SKM-1 (cell line): ENCODE measurements at regions not wholly inside any gene's neighbourhood (a gene's known extent, or its start where the extent isn't known, plus 50 kb on each side); places are given as distances from the start of the nearest gene placed in this dataset.

ENCODE experiments used
- DNase-seq: peaks from one replicate; lab custom pipeline; 2025; ENCODE audit not compliant: unreplicated experiment; lab: John Stamatoyannopoulos, UW

DNA sequence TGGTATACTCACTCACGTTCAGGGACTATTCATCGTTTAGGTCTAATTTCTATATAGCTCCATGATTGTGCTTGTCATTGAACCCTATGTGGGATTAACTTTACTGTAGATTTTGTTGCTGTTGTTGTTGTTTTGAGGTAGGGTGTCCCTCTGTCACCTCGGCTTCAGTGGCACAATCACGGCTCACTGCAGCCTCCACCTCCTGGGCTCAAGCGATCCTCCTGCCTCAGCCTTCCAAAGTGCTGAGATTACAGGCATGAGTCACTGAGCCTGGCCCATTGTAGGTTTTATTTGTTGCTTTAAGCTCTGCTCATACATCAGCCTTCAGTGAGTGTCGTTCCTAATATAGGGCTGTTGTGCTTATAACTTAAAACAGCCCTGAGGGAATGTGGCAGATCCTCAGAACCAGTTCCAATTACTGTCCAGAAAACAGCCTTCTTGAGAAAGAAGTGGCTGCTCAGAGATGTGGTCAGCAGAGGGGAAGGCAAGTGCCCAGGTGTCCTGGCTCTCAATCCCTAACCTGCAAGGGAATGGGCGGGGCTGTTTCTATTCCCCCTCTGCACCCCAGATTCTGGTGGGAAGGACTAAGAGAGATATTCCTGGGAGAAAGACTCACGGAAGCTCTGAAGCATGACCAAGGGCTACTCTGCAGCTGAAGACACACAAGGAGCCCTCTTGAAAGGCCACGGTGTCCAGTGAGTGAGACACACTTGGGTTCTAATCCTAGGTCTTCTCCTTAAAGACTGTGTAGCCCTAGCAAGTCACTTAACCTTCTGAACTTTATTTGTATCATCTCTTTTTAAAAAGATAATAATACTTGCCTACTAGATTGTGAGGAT is 79.6 kb upstream of the LCLAT1 start:
- no peak for DNase-seq

DNA sequence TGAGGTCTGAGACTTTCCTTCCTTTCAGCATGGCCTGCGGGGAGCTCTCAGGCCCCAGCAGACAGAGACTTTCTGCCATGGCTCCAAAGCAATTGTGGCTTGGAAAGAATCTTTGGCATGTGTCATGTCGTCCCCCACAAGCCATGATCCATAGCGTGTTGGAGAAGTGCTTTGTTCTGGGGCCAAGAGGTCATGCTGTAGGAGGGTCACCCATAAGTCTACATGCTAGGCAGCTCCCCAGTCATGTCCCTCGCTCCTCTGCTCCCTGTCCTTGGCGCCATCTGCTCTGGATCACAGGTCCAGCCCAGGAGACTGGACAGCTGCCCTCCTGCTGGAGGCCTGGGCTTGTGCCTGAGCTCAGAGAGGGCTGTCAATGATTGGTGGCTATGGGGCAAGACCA is 78.8 kb upstream of the LCLAT1 start:
- DNase-seq = no peak

GRCh38 chr2:30371028-30371689 is 75.9 kb upstream of the LCLAT1 start:
- no peak for DNase-seq

DNA sequence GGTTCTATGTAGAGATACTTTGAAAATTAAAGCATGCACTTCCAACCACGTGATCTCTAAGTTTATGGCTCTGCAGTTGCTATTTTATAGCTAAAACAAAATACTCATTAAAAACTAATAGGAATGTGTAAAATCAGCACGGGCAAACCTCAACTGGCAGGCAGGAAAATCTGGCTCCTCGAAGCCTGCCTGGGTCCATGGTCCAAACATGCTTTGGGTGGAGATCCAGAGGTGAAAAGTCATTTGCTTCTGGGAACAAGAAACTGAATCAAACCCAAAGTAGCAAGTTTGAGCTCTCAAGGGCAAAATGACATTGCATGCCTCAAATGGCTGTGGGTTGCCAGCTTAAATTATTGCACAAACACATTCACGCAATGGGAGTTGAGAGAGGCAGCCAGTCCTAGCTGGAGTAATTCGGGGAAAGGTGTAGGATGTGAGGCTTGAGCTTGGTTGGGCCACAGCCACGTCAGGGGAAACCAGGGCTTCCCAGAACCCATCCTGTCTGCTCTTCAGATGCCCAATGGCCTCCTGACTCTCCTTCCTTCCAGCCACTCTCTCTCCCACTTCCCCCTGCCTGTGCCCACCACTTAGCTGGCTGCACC is 75.2 kb upstream of the LCLAT1 start:
- DNase-seq = no peak

DNA sequence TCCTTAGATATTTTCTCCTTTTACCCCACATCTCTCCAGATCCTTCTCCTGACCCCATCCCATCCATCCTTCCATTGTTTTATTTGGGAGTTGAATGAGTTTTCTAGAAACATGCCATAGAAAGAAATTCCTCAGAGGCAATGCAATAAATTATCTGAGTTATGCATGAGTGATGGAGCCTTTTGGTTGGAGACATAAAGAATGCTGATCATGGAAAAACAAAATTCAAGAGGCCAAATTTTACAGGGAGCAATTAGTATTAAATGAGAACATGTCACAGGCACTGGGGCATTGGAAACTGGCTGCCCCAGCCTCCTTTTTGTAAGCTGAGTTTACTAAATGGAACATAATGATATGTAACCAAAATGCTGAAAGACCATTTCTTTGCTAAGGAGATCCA is 74.2 kb upstream of the LCLAT1 start:
- no peak for DNase-seq

DNA sequence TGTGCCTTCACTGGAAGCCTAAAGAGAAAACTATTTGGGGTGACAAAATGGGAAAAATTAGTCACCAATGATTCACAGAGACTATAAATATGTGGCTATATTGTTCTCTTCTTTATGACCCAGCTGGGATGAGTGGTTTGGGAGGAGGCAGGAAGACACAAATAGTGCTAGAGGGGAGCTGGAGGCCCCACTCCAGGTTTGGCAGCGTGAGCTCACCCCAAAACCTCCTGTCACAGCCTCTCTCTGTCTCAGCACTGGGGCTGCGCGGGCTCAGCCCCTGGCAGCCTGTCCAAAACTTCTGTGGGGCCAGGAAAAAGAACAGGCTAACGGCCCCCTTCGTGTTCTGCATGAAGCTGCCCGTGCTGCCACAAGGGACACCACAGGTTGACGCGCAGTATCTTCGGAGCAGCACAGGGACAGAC is 73.2 kb upstream of the LCLAT1 start:
- DNase-seq = no peak

GRCh38 chr2:30374380-30374779 is 72.7 kb upstream of the LCLAT1 start:
- no peak for DNase-seq

- no peak for DNase-seq
These were observed 71.1 kb upstream of the LCLAT1 start for GRCh38 chr2:30375915-30376314.

DNA sequence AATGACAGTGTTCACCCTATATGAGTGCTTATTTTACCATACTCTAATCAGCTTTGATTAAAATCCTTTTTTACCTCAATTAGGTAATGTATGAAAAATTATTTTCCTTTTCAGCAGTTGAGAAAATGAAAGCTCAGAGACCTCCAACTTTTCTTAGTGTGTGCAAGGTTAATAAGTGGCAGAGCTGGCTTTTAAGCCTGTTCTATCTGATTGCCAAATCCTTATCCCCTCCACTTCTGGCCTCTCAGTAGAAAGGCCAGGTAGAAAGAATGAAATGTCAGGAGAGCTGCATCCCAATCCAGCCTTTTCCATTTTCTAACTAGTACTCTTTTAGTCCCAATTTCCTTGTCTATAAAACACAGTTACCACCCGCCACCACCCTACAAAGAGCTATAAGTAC is 67.6 kb upstream of the LCLAT1 start:
- no peak for DNase-seq

DNA sequence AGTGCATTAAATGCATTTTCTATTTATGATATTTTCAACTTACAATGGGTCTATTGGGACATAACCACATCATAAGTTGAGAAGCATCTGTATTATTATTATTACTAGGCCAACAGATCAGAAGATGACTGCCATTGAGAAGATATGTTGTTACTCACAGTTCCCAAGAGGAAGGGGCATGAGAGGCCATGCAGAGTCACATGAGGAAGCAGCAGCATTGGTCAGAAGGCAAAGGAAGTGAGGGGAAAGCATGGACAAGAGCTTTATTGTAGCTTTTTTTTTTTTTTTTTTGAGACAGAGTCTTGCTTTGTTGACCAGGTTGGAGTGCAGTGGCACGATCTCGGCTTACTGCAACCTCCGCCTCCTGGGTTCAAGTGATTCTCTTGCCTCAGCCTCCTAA is 66.2 kb upstream of the LCLAT1 start:
- DNase-seq = no peak

DNA sequence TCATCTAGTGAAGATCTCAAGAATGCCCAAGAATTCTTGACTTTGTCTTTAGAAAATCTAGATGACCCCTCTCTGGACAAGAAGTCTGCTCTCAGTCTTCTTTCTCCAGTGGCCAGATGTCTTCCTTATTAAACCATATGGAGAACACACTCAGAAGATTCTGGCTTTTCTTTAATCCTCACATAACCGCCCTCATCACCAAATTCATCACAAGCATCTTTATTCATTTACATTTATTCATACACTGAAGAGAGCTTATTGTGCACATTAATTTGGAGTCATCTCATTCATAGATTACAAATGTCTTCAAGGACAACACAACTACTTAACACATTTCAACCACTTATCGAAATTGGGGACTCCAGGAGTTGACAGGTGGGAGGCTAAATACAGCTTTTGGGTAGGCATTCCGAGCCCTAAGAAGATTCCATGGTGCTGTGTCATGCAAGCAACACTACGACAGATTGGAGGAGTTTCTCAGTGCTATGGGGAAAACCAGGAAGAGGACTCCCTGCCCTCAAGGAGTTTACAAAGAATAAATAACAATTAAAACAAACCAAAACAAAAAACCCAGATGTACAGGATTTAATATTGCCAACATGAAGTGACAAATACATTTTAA is 64.8 kb upstream of the LCLAT1 start:
- DNase-seq = no peak

GRCh38 chr2:30382995-30383394 is 64.1 kb upstream of the LCLAT1 start:
- DNase-seq = no peak

DNA sequence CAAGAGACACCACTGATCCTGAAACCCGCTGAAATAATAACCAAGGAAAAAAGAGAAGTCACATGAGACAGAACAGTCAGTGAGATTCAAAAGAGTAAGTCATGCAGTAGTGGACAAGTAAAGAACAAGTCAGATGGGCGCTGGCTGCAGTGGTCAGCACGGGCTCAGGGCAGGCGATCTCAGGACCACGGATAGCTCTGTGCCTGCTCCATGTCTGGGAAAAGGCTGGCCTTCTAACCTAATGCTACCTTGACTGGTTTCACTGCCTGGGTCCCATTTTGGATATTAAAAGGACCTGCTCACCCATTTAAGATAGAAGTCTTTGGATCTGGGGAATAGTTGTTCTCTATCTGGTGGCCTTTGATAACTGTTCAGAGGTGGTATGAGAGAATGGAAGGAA is 61.7 kb upstream of the LCLAT1 start:
- no peak for DNase-seq

DNA sequence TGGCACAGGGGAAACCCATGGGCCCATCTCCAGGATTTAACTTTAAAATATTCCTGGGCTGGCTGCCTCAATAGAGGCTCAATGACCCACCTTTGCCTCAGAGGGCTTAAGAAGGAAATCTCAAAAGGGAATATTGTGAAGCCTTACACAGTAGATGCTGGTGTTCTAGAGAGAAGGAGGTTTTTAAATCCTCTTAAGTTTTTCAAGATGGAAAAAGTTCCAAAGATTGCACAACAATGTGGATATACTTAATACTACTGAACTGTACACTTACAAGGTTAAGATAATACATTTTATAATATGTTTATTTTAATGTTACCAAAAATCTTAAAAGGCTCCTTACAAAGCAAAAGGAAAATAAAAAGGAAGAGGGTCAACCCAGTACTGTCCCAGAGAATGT is 54.9 kb upstream of the LCLAT1 start:
- DNase-seq = no peak

GRCh38 chr2:30393510-30393909 is 53.5 kb upstream of the LCLAT1 start:
- no peak for DNase-seq

DNA sequence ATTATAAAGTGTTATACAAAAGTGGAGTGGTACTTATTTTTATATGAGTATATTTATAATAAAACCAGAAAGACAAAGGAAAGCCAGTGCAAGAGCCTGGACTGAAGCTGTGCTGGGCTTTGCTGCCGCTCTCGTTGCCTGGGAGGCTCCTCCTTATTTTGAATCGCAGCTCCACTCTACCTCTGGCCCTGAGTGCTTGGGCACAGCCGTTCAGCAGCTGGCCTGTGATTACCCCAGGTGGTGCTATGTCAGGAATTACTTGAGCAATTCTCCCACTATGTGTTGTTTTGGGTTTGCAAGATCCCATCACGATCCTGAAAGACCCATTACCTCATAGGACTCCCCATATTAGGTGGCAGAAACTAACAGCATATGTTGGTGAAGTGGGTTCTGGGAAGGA is 53.0 kb upstream of the LCLAT1 start:
- DNase-seq = no peak

DNA sequence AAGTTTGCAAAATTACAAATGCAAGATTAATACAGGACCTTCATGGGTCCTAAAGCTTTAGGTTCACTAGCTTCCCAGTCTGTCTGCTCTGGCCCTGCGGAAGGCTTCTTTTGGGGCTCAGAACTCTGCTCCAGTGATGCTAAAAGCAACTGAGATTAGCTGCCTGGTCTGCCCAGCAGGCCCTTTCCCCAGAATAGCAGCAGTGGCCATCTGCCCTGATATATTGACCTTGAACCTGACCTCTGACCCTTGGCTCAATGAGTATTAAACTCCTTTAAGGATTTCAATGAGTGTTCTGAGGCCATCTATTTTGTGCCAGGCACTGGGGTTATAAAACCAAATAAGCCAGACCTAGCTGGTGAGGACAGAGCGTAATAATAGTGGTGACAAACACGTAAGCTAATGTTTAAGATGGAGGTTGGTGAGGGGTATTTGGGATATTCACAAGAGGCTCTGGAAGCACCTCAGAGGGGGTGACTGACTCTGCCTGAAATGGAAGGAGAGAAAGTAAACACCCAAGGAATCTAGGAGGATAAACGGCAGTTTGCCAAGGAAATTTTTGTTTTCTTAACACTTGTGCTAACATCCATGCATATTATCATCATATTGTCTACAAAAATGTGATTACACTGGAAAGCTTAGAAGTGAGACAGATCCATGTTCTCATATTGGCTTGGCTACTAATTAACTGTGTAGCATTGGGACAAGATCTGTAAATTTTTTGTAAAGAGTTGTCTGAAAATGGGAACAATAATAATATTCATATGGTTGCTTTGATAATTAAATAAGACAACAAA is 50.4 kb upstream of the LCLAT1 start:
- no peak for DNase-seq
